ENCODE measurements at regions not wholly inside any gene's neighbourhood (a gene's known extent, or its start where the extent isn't known, plus 50 kb on each side); places are given as distances from the start of the nearest gene placed in this dataset.

- TF ChIP-seq SREBF1 (IDR thresholded peaks at IDR 0.05; ENCODE audit: borderline replicate concordance, low read depth, low read length) (no peak), RCOR1 (IDR thresholded peaks at IDR 0.05; ENCODE audit: borderline replicate concordance in 1 of 2, low read depth in 2 of 2, low read length in 2 of 2) (no peak), U2AF2 (optimal IDR thresholded peaks at IDR 0.05; ENCODE audit: low read depth, low read length) (no peak), KAT2B (IDR thresholded peaks at IDR 0.05; ENCODE audit: low read depth, low read length) (no peak), ZC3H4 (CRISPR knock-in tag; IDR thresholded peaks at IDR 0.05; ENCODE audit: borderline replicate concordance) (no peak), CBX3 (IDR thresholded peaks at IDR 0.05; ENCODE audit: borderline replicate concordance in 1 of 2, low read length in 2 of 2) (no peak), RAD21 (CRISPR knock-in tag; conservative IDR thresholded peaks at IDR 0.05 in 1 of 2, IDR thresholded peaks at IDR 0.05 in 1 of 2) (peak in 1 of 2 experiments; percentile 5; a peak in 1 of 4 replicates), CREM (IDR thresholded peaks at IDR 0.05; ENCODE audit: low read depth) (no peak)
Observed at GRCh38 chr12:115468087-115468510, 784.1 kb upstream of the TBX3 start (continued).

GRCh38 chr12:115467531-115467930 lies 783.6 kb upstream of the TBX3 start:
- no peaks in the 10 kb centered on the region; a peak in 1 of 5 replicates for H3K27me3 ChIP-seq (ENCODE audit: control insufficient read depth in 2 of 2, insufficient read depth in 2 of 2, low read length in 2 of 2)
- no peak for DNase-seq (ENCODE audit: extremely low read depth in 1 of 4, low spot score in 3 of 4)
- WGBS (ENCODE audit: insufficient coverage, low coverage, missing lambda C conversion rate), result 0% methylated on average over 2 of the region's 2 CpGs
- H3K9ac ChIP-seq (ENCODE audit: insufficient read depth in 1 of 2, low read depth in 2 of 2, low read length in 2 of 2), result no peak overlapping the region
- H3K36me3 ChIP-seq (ENCODE audit: control insufficient read depth, insufficient read depth, low read length), result no peaks in the 10 kb centered on the region
- no peak for FAIRE-seq
- H3K79me2 ChIP-seq (ENCODE audit: control insufficient read depth, insufficient read depth, low read length), result no peaks in the 10 kb centered on the region
- ChIA-PET CTCF (ENCODE audit: low intra/inter-chr PET ratio) (interaction anchor here (0.7 kb wide), 1 partner anchor 15 kb away, joined by 3 read pairs; no protein-coding TSS in a partner anchor), POLR2A (no interaction called here)
- no peak overlapping the region for H3K4me2 ChIP-seq (ENCODE audit: insufficient read depth, low read length)
- H3K27ac ChIP-seq (ENCODE audit: extremely low read depth, low read depth, low read length), result no peak overlapping the region
- no peaks in the 10 kb centered on the region for H3K9me1 ChIP-seq (ENCODE audit: control insufficient read depth, insufficient read depth, low read length)
- no peaks in the 10 kb centered on the region for H3K9me3 ChIP-seq (replicated peaks; ENCODE audit: control insufficient read depth, insufficient read depth, low read depth, low read length)
- H4K20me1 ChIP-seq (replicated peaks; ENCODE audit: control insufficient read depth, insufficient read depth, low read length), result 0 out of 2 replicates have a peak, but pooled peaks cover 5% of the 10 kb centered on the region
- no TSS peak for BruUV-seq (replicated peaks)
- H3K4me3 ChIP-seq, result no peak overlapping the region
- H3K4me1 ChIP-seq (replicated peaks in 1 of 2; ENCODE audit: control insufficient read depth in 2 of 2, insufficient read depth in 2 of 2, low read length in 2 of 2), result no peaks in the 10 kb centered on the region; a peak in 1 of 5 replicates
- no peak overlapping the region for H2AFZ ChIP-seq (ENCODE audit: low read depth, low read length)
- ATAC-seq, result no peak
- in situ Hi-C loops (cut with MboI) (no loop called here), intact Hi-C loops (cut with micrococcal nuclease) (no loop called here)
- TF ChIP-seq ZNF318 (IDR thresholded peaks at IDR 0.05; ENCODE audit: borderline replicate concordance in 1 of 2, low read depth in 1 of 2) (no peak), CEBPB (tag; IDR thresholded peaks at IDR 0.05) (no peak), MXI1 (IDR thresholded peaks at IDR 0.05; ENCODE audit: low read depth, low read length) (no peak), VEZF1 (CRISPR knock-in tag; IDR thresholded peaks at IDR 0.05) (no peak)

Data from K562 (cell line).